Left renal cortex interstitium (tissue), 4 donors: ENCODE measurements at regions not wholly inside any gene's neighbourhood (a gene's known extent, or its start where the extent isn't known, plus 50 kb on each side); places are given as distances from the start of the nearest gene placed in this dataset.
A peak's percentile ranks its signal among the peaks of the same experiment; 100 is the strongest.
"Not testable (repeated sequence)": the region's sequence is repeated elsewhere in the genome, so short reads cannot be mapped to it uniquely, and the experiment has no call there.

ENCODE experiments used
- DNase-seq, 4 donors: peaks; one replicate each; pipeline ENCODE4 v3.0.0-alpha.2; 2013; ENCODE audit warnings: low read depth in 4 of 4, low spot score in 2 of 4, missing footprints in 1 of 4

- DNase-seq: no peak
Observed at GRCh38 chr1:219027146-219027673, 146.5 kb upstream of the LYPLAL1 start.

GRCh38 chr1:219031809-219032208, 141.9 kb upstream of the LYPLAL1 start:
- DNase-seq: no peak

DNA sequence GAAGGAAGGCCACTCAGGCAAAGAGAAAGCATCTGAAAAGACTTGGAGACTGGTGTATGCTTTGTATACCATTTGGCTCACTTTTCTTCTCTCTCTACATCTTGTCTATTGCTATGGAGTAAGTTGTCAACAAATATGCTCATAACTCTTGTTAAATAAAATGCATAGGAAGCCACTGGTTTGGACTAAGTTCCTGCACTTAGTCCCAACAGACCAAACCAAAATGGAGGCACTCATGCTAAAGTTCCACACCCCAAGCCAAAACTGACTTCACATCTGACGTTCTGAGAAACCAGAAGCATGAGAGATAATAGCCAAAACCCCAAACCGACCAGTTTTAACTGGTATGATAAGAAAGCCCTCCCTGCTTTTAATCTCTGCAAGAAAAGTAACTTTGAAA, 135.3 kb upstream of the LYPLAL1 start:
- DNase-seq: no peak

DNA sequence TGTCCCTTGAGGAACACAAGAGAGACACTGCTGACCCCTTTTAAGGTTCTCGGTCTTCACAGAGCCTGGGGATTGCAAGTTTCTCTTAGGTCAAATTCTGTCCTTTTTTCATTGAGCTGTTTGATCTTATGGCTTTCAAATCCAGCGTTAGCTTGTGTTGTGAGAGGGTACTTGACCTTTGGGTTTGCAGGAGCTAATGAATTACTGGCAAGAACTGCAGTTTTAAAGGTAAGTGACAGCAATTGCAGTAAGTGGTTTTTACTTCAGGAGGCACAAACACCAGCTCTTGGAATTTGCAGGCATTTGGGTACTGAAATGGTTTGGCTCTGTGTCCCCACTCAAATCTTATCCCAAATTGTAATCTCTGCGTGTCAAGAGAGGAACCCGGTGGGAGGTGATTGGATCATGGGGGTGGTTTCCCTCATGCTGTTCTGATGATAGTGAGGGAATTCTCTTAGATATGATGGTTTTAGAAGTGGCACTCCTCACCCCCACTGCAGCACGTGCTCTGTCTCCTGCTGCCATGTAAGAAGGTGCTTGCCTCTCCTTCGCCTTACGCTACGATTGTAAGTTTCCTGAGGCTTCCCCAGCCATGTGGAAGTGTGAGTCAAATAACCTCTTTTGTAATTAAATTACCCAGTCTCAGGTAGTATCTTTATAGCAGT, 134.5 kb upstream of the LYPLAL1 start:
- no peak for DNase-seq

DNA sequence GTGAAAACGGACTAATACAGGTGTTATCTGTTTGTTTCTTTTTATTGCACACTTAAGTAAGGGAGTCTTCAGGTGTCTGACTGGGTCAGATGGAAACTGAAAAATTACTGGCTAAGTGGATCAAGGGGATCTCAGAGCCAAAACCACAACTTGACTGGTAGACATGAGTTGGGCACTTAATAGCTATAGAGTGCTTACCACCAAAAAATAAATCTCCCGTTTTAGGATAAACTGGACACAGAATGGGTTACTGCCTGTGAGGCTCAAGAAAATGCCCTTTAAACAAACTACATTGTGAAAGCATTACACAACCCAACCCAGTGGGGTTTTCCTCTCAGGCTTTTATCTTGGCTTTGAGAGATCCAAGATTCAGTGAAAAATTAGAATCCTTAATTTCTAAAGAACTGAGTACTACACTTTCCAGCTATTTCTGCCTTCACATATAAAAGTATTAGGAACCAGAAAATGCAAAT, 134.0 kb upstream of the LYPLAL1 start:
- no peak for DNase-seq

DNA sequence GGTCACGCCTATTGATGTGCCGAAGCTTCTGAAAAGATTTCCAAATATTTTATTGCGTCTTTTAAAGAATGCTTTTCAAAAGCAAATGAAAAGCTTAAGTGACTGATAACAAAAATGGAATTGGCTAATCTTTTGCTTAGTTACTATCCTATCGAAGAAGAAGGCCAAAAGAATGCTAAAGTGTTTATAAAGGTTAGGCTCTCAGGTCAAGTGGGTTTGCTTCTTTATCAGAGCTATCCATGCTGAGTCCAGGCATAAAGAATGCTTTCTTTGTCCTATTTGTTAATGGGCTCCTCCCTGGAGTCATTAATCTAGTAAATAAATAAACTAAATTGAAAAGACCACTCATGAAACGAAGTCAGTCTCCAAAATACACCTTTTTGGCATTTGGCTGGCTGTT, 133.4 kb upstream of the LYPLAL1 start:
- DNase-seq: no peak

- no peak for DNase-seq
Observed at GRCh38 chr1:219041141-219041540, 132.5 kb upstream of the LYPLAL1 start.

DNA sequence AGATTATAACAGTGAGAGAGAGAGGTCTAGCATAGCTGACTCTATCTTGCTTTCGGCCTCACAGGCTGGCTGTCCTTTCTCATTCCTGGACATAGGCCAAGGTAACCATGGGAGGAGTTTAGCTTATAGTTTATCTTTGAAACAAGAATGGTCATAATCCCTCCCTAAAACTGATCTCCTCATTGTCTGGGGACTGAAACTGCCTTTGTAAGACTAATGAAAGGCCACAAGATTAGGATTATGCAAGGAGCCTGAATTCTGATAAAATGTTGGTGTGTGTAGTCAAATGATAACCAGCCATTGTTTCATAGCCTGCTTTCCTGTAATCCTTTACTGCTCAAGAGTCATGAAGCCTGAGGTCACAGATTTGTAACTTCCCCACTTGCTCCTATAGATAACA, 131.9 kb upstream of the LYPLAL1 start:
- no peak for DNase-seq

DNA sequence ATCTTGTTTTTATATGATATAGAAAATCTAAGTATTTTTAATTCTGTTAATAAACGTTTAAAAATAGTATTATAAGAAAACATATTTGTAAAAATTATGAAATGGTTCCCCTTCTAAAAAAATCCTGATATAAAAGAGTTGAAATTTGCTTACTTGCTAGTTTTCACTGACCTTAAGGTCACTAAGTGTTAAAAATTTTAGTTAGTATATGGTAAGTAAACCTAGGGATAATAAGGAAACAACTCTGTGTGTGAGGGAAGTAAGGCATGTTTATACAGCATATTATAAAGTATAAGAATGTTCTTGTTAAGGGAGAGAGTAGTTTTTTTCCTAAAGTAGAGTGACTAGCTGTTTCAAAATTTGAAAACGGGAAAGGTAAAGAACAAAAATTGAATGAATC, 130.9 kb upstream of the LYPLAL1 start:
- DNase-seq: no peak

- no peak for DNase-seq
Observed at GRCh38 chr1:219045246-219045645, 128.4 kb upstream of the LYPLAL1 start.

- no peak for DNase-seq
Observed at GRCh38 chr1:219049501-219049900, 124.2 kb upstream of the LYPLAL1 start.

GRCh38 chr1:219050086-219050821, 123.4 kb upstream of the LYPLAL1 start:
- DNase-seq: no peak

GRCh38 chr1:219050822-219051125, 122.9 kb upstream of the LYPLAL1 start:
- DNase-seq: no peak

- no peak for DNase-seq
Observed at GRCh38 chr1:219051547-219051946, 122.1 kb upstream of the LYPLAL1 start.

DNA sequence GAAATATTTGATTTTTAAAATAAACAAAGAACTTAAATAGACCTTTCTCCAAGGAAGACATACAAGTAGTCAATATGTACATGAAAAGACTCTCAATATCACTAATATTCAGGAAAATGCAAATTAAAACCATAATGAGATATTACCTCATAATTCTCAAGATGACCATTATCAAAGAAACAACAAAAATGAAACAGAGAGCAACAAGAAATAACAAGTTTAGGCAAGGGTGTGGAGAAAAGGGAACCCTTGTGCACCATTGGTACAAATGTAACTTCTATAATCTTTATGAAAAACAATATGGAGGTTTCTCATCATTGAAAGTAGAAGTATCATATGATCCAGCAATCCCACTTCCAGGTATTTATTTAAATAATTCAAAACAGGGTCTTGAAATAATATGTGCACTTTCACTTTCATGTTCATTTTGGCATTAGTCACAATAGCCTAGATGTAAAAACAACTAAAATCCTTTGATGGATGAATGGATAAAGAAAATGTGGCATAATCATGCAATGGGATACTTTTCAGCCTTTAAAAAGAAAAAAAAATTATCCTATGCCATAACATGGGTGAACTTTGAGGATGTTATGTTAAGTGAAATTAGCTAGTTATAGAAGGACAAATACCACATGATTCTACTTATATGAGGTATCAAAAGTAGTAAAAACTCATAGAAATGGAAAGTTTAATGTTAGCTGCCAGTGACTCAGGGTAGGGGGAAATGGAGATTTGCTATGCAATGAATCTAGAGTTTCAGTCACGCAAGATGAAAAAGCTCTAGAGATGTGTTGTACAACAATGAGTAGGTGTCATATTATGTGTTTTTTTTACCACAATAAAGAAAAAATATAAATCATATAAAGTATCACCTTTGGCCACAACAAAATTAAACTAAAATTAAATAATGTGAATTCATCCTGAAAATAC, 114.5 kb upstream of the LYPLAL1 start:
- DNase-seq: no peak

DNA sequence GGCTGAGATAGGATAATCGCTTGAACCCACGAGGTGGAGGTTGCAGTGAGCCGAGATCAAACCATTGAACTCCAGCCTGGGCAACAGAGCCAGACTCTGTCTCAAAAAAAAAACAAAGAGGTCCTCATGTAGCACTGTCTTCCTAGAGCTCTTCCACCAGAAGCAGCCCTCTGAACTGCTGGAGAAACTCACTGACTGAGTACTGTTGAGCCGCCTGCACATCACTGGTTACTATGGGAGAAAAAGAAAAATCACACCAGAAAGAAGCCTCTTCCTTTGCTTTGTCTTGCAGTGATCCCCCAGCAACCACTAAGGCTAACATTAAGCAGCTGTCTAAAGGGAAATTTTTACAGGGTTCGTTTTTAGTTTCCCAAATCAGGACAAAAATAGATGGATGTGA, 112.9 kb upstream of the LYPLAL1 start:
- DNase-seq: no peak

DNA sequence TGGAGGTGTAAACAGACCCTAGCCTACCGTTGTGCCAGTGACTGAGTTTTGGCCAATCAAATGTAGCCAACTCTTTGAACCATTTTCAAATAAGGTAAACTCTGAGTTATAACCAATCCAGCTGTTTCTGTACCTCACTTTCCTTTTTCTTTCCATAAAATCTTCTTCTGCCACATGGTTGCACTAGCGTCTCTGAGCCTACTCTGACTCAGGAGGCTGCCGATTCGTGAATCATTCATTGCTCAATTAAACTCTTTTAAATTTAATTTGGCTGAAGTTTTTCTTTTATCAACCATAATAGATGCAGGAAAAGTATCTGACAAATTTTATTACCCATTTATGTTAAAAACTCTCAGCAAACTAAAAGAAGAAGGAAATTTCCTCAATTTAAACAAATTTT, 111.5 kb upstream of the LYPLAL1 start:
- DNase-seq: no peak

GRCh38 chr1:219066098-219066497, 107.6 kb upstream of the LYPLAL1 start:
- no peak for DNase-seq

GRCh38 chr1:219066631-219067349, 106.9 kb upstream of the LYPLAL1 start:
- peak in 1 of 4 donors; percentile 21 for DNase-seq

GRCh38 chr1:219067350-219067712, 106.3 kb upstream of the LYPLAL1 start:
- DNase-seq: no peak

- not testable (repeated sequence) for DNase-seq
Observed at GRCh38 chr1:219070395-219070794, 103.3 kb upstream of the LYPLAL1 start.
